GM19455 (cell line): ENCODE measurements at regions not wholly inside any gene's neighbourhood (a gene's known extent, or its start where the extent isn't known, plus 50 kb on each side); places are given as distances from the start of the nearest gene placed in this dataset.
"Not testable (repeated sequence)": the region's sequence is repeated elsewhere in the genome, so short reads cannot be mapped to it uniquely, and the experiment has no call there.

ENCODE experiments used
- ATAC-seq: cut with Tn5 transposase; IDR thresholded peaks from one replicate; pipeline ENCODE4 v1.9.1; 2021; ENCODE audit not compliant: unreplicated experiment

- no peak for ATAC-seq
Measured at GRCh38 chr4:133377286-133377685, 228.2 kb downstream of the PCDH10 start.

- no peak for ATAC-seq
Measured at GRCh38 chr4:133372699-133373098, 223.6 kb downstream of the PCDH10 start.

GRCh38 chr4:133355633-133356032 lies 206.5 kb downstream of the PCDH10 start:
- no peak for ATAC-seq

- ATAC-seq: no peak
Measured at GRCh38 chr4:133347409-133347808, 198.3 kb downstream of the PCDH10 start.

- no peak for ATAC-seq
Measured at GRCh38 chr4:133324491-133324890, 175.4 kb downstream of the PCDH10 start.

- ATAC-seq: no peak
Measured at GRCh38 chr4:133323670-133324069, 174.6 kb downstream of the PCDH10 start.

GRCh38 chr4:133320576-133321170 lies 171.6 kb downstream of the PCDH10 start:
- ATAC-seq: peak; percentile 73

- ATAC-seq: no peak
Measured at GRCh38 chr4:133316909-133317308, 167.8 kb downstream of the PCDH10 start.

GRCh38 chr4:133314991-133315390 lies 165.9 kb downstream of the PCDH10 start:
- ATAC-seq: no peak

GRCh38 chr4:133287396-133287795 lies 138.3 kb downstream of the PCDH10 start:
- no peak for ATAC-seq

- no peak for ATAC-seq
Measured at GRCh38 chr4:133278591-133278990, 129.5 kb downstream of the PCDH10 start.

- ATAC-seq: not testable (repeated sequence)
Measured at GRCh38 chr4:133277940-133278339, 128.8 kb downstream of the PCDH10 start.

GRCh38 chr4:133275246-133275645 lies 126.2 kb downstream of the PCDH10 start:
- no peak for ATAC-seq

GRCh38 chr4:133273401-133273800 lies 124.3 kb downstream of the PCDH10 start:
- no peak for ATAC-seq

GRCh38 chr4:133270021-133270570 lies 121.0 kb downstream of the PCDH10 start:
- no peak for ATAC-seq

GRCh38 chr4:133268205-133268604 lies 119.1 kb downstream of the PCDH10 start:
- no peak for ATAC-seq

- not testable (repeated sequence) for ATAC-seq
Measured at GRCh38 chr4:133267506-133267905, 118.4 kb downstream of the PCDH10 start.

GRCh38 chr4:133266966-133267365 lies 117.9 kb downstream of the PCDH10 start:
- ATAC-seq: not testable (repeated sequence)

- ATAC-seq: not testable (repeated sequence)
Measured at GRCh38 chr4:133264251-133264650, 115.2 kb downstream of the PCDH10 start.

GRCh38 chr4:133263104-133263503 lies 114.0 kb downstream of the PCDH10 start:
- no peak for ATAC-seq

GRCh38 chr4:133247861-133248260 lies 98.8 kb downstream of the PCDH10 start:
- ATAC-seq: no peak

GRCh38 chr4:133245226-133245625 lies 96.1 kb downstream of the PCDH10 start:
- ATAC-seq: no peak
